Activated CD4-positive, CD25-positive, alpha-beta regulatory T cell (primary cell): ENCODE measurements at regions not wholly inside any gene's neighbourhood (a gene's known extent, or its start where the extent isn't known, plus 50 kb on each side); places are given as distances from the start of the nearest gene placed in this dataset.
"Not testable (repeated sequence)": the region's sequence is repeated elsewhere in the genome, so short reads cannot be mapped to it uniquely, and the experiment has no call there.

ENCODE experiments used
- DNase-seq, 4 experiments: peaks; one replicate each; lab custom pipeline; 2025; lab: John Stamatoyannopoulos, UW

DNA sequence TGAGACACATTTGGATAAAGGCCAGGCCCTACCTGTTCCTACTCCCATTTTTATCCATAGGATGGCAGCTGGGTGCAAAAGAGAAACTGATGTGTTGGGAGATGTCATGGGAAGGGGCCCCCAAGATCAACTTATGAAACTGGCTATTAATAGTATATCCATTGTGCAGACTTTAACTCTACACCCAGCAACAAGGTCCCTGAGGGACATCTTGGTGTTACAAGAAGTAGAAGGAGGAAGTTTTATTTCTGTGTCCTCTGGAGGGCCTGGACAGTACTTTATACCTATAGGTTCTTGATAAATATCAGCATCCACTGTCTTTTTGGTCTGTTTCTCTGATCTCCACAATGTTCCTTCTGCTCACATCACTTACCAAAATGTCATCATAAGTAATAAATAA lies 84.6 kb downstream of the BTG1 start:
- DNase-seq = no peak

DNA sequence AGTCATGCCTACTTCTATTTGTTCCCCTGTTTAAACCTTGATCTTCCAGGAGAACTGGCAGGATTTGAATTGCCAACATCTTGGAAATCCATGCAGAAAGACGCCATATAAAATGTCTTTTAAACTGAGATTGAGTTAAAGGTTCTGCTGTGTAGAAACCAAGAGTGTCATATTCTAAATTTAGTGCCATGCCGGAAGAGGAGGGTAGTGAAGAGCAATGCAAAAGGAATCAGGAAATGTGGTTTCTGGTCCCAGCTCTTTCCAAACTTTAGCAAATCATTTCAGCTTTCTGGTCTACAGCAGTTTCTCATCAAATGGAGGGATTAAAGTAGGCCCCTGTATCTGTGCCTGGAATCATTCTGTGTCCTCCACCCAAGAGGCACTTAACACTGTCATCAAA lies 85.7 kb downstream of the BTG1 start:
- DNase-seq = no peak

DNA sequence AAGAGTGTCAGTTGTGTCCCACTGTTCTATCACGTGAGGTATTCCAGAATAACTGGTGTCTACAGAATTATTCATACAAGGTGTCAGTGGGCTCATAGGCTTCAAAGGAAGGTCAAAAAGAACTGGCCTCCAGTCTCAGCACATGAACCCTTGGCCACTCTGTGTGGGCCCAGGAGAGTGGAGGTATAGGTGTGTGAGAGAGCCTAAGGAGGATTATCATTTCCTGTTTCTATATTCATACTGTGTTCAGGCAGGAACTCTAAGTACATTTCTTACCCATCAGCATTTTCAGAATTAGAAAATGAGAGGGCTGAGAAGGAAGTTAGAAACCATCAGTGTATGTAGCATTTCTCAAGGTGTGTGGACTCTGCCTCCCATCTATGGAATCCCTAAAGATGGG lies 87.0 kb downstream of the BTG1 start:
- no peak for DNase-seq

GRCh38 chr12:92056756-92057155 lies 88.9 kb downstream of the BTG1 start:
- not testable (repeated sequence) for DNase-seq

DNA sequence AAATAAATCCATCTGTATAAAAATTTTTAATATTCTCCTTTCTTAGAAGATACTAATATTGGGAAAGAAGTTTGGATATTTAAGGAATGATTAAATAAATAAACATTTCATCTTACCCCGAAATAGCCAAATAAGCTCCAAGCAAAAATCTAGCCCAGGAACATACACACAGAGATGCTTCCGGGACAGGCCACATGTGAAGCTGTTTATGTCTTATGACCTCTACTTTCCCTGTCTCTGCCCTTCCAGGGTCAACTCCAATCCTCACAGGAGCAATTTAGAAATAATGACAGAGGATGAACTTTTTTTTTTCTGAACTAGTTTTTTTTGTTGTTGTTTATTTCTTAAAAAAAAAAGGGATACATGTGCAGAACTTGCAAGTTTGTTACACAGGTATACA lies 89.4 kb downstream of the BTG1 start:
- no peak for DNase-seq

DNA sequence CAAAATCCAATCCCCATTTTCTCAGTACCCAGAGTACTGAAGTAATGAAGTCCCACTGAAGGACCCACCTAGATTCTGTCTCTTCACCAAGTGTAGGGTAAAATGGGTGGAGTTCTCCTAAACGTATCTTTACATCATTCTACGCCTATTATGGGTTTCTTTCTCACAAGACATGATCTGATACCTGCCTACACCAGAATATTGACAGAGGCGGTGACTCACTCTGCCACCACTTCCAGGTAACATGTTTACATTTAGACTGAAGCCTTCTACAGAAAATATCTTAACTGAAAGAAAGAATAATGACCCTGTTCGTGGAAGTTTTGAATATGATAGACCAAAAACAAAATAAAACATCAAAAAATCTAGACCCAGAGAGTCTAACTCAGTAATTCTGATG lies 89.8 kb downstream of the BTG1 start:
- peak in 2 of 4 experiments; percentile 35 to 40 for DNase-seq

DNA sequence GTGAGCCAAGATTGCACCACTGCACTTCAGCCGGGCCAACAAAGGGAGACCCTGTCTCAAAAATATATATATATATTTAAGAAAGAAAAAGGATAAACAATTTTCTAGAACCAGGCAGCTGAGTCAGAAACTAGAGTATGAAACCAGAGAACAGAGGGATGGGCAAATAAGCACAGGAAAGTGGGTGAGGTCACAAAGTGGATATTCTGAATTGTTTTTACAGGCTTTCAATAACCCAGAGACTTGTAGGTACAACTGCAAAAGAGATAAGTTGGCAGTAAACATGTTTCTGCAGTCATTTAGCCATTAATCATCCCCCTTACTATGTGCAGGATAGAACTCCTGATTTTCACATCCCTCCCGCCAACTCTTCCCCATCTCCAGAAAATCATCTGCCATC lies 94.2 kb downstream of the BTG1 start:
- no peak for DNase-seq

- DNase-seq = no peak
Observed at GRCh38 chr12:92049403-92049802, 96.2 kb downstream of the BTG1 start.

GRCh38 chr12:92047393-92047826 lies 98.2 kb downstream of the BTG1 start:
- no peak for DNase-seq

DNA sequence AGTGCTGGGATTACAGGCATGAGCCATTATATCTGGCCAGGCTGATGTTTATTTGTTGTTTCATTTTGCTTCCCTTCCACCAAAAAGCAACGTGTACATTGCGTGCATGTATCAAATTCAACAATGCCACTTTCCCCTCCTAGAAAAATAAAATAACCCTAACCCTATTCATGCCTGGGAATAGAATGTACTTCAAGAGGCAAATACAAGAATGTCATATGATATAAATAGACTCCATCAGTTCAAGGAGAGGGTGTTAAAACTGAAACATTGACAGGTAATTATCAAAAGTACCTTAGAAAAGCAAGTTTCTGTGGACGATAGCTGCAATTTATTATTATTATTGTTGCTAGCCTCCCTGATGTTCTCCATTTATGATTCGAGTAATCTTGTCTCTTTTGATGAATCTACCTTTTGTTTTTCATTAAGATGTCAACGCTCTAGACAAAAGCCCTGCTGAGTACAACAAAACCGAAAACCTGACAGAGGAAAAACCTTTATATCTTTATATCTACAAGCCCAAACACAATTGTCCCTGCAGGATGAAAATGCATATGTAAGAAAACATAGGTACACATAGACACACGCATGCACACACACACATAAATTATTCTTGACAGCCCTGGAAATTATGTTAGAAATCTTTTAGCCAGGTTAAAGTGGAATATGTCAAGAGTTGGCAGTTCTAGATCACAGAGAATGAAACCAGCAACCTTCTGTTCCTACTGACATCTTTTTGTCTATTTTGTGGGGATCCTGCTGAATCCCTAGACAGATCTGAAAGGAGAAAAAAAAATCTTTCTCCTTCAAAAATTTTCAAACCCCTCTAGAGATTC lies 98.9 kb downstream of the BTG1 start:
- no peak for DNase-seq

- no peak for DNase-seq
Observed at GRCh38 chr12:92045852-92046251, 99.8 kb downstream of the BTG1 start.

DNA sequence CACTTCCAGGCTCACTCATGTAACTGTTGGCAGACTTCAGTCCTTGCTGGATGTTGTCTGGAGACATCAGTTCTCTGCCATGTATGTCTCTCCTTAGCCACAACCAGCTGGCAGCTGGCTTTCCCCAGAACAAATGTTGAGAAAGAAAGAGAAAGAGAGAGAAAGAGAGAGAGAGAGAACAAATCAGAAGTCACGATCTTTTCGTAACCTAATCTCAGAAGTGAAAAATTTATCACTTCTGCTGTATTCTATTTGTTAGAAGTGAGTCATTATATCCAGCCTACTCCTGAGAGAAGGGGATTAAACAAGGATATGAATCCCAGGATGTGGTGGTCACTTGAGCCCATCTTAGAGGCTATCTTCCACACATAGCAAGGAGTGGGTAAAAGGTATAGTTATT lies 101.2 kb downstream of the BTG1 start:
- DNase-seq = no peak

GRCh38 chr12:92042791-92043531 lies 102.7 kb downstream of the BTG1 start:
- DNase-seq = no peak

DNA sequence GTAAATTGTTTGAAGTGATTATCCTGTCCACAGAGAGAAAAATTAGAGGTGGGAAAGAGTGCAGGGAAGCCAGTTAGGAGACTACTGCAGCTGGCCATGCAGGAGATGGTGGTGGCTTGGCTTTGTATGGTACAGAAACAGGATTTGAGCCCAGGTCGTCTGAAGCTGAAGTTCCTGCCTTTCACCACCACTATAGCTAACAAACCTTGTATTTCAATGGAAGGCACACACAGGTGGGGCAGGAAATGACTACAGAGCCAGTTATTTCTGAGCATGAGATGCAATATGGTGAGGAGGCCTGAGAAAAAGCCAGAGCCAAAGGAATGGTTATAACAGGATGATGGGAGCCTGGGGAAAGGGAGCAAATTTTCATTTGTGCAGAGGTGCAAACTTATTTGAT lies 103.9 kb downstream of the BTG1 start:
- DNase-seq = peak in 1 of 4 experiments; percentile 5

- no peak for DNase-seq
Observed at GRCh38 chr12:92039046-92039445, 106.6 kb downstream of the BTG1 start.

DNA sequence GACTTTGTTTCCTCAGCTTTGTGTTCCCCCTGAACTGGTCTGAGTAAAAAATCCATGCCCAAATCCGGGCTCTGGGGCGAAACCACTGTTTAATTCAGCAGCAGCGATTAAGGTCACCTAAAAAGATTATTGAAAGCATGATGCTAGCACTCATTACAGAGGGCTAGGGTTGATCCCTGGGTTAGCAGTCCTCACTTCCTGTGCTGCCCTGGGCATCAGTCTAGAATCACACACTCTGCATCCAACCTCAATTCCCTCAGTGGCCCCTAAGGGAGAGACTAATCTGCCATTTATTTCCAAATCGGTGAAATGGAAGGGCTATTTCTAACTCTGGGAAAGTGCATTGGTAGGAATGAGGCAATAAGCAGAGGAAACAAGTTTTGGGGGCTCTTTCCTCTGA lies 107.2 kb downstream of the BTG1 start:
- no peak for DNase-seq

- no peak for DNase-seq
Observed at GRCh38 chr12:92036771-92037453, 108.7 kb downstream of the BTG1 start.

GRCh38 chr12:92036061-92036620 lies 109.5 kb downstream of the BTG1 start:
- no peak for DNase-seq

DNA sequence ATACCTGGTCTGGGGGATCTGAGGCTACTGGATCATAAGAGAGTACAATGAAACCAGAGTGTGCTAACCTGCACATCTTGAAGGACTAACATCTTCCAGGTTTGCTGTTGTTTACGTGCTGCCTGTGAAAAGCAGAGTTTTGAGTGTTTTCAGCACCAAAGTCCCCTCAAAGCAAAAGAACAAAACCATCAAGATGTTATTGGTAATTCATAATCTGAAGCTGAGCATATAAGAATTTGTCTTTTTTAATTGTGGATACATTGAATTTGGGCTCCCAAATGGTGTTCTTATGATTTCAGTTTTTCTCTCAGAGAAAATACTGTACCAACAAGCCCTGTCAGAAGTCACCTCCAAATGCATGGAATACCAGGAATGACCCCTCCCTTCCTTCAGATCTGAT lies 110.2 kb downstream of the BTG1 start:
- DNase-seq = no peak

DNA sequence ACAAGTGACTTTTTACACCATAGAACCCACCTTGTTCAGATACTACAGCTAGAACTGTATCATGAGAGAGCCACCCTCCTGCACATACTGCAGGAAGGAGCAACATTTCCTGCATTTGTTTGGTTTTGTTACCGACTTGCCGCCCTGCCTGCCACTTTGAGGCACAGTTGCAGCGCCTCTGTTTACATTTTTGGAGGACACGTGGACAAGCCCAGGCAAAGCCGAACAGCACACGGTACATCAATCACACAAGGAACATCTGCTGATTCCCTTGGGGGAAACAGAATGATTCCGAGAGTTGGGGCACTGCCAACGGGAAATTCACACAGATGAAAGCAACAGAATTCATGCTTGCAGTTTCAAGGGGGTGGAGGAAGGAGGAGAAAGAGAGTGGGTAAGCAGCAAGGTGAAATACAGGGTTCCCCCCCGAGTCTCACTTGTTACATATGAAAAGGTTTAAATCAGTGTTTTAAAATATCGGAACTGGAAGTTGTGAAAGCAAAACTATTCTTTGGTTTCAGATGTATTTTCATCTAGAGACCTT lies 110.7 kb downstream of the BTG1 start:
- DNase-seq = peak in 1 of 4 experiments; percentile 4

DNA sequence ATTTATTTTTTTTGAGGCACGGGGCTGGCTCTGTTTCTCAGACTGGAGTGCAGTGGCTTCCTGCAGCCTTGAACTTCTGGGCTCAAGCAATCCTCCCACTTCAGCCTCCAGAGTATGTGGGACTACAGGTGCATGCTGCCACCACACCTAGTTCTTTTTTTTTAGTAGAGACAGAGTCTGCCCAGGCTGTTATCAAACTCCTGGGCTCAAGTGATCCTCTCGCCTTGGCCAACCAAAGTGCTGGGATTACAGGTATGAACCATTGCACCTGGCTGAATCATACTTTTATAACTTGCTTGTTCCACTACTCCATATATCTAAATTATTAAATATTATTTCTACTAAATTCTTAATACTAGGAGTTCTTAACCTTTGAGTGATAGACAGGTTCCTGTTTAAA lies 111.6 kb downstream of the BTG1 start:
- DNase-seq = no peak

DNA sequence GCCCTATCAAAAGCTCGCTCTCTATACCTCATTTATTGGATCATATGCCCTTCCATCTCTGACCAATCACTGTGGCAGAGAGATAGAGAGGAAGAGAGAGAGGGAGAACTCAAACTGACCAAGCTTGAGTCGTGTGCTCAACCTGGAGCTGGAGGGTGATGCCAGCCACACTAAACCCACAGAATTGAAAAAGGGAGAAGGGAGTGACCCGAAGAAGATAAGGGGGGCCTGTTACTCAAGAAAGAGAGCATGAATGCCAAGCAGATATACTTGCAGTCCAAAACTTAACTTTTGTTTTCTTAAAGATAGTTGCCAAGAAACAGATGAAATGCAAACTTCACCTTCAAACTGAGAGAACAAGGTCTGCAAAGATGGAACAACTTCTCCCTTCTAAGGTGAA lies 112.7 kb downstream of the BTG1 start:
- DNase-seq = no peak
